Fibroblast of lung (primary cell): ENCODE measurements at regions not wholly inside any gene's neighbourhood (a gene's known extent, or its start where the extent isn't known, plus 50 kb on each side); places are given as distances from the start of the nearest gene placed in this dataset.

Experiments used
- DNase-seq, 2 donors: peaks; one replicate each; pipeline versions ENCODE4 v3.0.0 to v3.0.0-alpha.2; 2010; ENCODE audit warnings: low read depth in 2 of 2
- H2AFZ ChIP-seq: 2 replicates; pipeline ENCODE4 v1.5.1; 2012; ENCODE audit warnings: low read length, control low read depth, inconsistent platforms
- H3K27ac ChIP-seq: 2 replicates; pipeline ENCODE4 v1.5.1; 2011; ENCODE audit warnings: low read length, control low read depth; ENCODE audit not compliant: insufficient read depth
- H3K27me3 ChIP-seq: 2 replicates; pipeline ENCODE4 v1.5.1; 2011; ENCODE audit warnings: mild to moderate bottlenecking, low read length; ENCODE audit not compliant: control insufficient read depth, insufficient read depth
- H3K36me3 ChIP-seq: 2 replicates; pipeline ENCODE4 v1.5.1; 2011; ENCODE audit warnings: low read length; ENCODE audit not compliant: control insufficient read depth, insufficient read depth
- H3K4me1 ChIP-seq: 2 replicates; pipeline ENCODE4 v1.5.1; 2011; ENCODE audit warnings: low read length; ENCODE audit not compliant: control insufficient read depth, insufficient read depth; ENCODE audit errors: extremely low read depth
- H3K4me2 ChIP-seq: 2 replicates; pipeline ENCODE4 v1.5.1; 2011; ENCODE audit warnings: low read length, control low read depth; ENCODE audit not compliant: insufficient read depth; ENCODE audit errors: extremely low read depth
- H3K4me3 ChIP-seq, 4 experiments: fragments of 200-600 bp in 1 of 4; sonication (generic) in 1 of 4; replicated peaks in 1 of 4; 2 replicates each; pipeline ENCODE4 v1.5.1; 2011 to 2016; ENCODE audit warnings: low read length in 4 of 4, low read depth in 3 of 4, mild to moderate bottlenecking in 3 of 4, control low read depth in 2 of 4, inconsistent platforms in 1 of 4, mixed read lengths in 1 of 4; ENCODE audit not compliant: insufficient read depth in 1 of 4; ENCODE audit errors: control extremely low read depth in 1 of 4
- H3K79me2 ChIP-seq: 2 replicates; pipeline ENCODE4 v1.5.1; 2012; ENCODE audit warnings: mild to moderate bottlenecking, low read length, inconsistent platforms; ENCODE audit not compliant: control insufficient read depth, insufficient read depth
- H3K9ac ChIP-seq: 2 replicates; pipeline ENCODE4 v1.5.1; 2011; ENCODE audit warnings: mild to moderate bottlenecking, low read length, control low read depth; ENCODE audit not compliant: insufficient read depth
- H3K9me3 ChIP-seq: 2 replicates; pipeline ENCODE4 v1.5.1; 2012; ENCODE audit warnings: low read depth, low read length; ENCODE audit not compliant: control insufficient read depth, insufficient read depth
- H4K20me1 ChIP-seq: 2 replicates; pipeline ENCODE4 v1.5.1; 2011; ENCODE audit warnings: low read length; ENCODE audit not compliant: control insufficient read depth, insufficient read depth; ENCODE audit errors: extremely low read depth
- CTCF ChIP-seq, 2 donors: IDR thresholded peaks in 1 of 2; conservative IDR thresholded peaks in 1 of 2; 1 replicate in 1 of 2; 2 replicates in 1 of 2; pipeline ENCODE4 v1.5.1; 2011 to 2012; ENCODE audit warnings: low read length in 2 of 2, control low read depth in 1 of 2, inconsistent platforms in 1 of 2, low read depth in 1 of 2, mild to moderate bottlenecking in 1 of 2
- EZH2 ChIP-seq: IDR thresholded peaks from 2 replicates; pipeline ENCODE4 v1.5.1; 2012; ENCODE audit warnings: low read length, control low read depth, mild to moderate bottlenecking; ENCODE audit errors: missing control alignments

DNA sequence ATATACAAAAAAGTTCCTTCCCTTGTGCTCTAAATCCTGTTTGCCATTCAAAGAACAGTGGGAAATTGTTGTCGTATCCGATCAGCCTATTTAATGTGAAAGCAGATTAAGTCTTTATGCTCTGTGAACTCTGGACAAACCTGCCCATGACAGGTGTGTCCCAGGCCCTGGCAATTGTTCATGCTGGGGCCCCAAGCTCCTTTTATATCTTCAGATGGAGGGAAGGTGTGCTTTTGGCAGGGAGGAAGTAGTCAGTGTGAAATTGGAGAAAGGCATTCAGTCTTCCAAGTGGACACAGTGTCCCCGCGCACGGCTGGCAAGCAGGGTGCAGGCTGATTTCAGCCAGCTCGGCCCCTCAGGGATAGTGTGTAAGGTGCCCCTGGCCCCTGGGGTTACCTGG, 135.1 kb upstream of the F3 start:
- H3K4me1 ChIP-seq, result peaks cover 2% of the 10 kb centered on the region
- no peaks in the 10 kb centered on the region for H3K9me3 ChIP-seq
- no peak overlapping the region for H2AFZ ChIP-seq
- no peak overlapping the region for H3K4me2 ChIP-seq
- no peaks in the 10 kb centered on the region for H3K36me3 ChIP-seq
- H3K4me3 ChIP-seq, result no peak overlapping the region
- no peak for DNase-seq
- H3K27me3 ChIP-seq, result no peaks in the 10 kb centered on the region
- no peaks in the 10 kb centered on the region for H4K20me1 ChIP-seq
- H3K79me2 ChIP-seq, result no peaks in the 10 kb centered on the region
- no peak overlapping the region for H3K27ac ChIP-seq
- H3K9ac ChIP-seq, result no peak overlapping the region
- TF ChIP-seq EZH2 (no peak), CTCF (conservative IDR thresholded peaks at IDR 0.05 in 1 of 2, IDR thresholded peaks at IDR 0.05 in 1 of 2; ENCODE audit: low read depth in 1 of 2, low read length in 2 of 2) (no peak)

- peak; percentile 31 to 80 for DNase-seq
Measured at GRCh38 chr1:94675373-94675772, 133.8 kb upstream of the F3 start.

GRCh38 chr1:94674876-94675275, 133.3 kb upstream of the F3 start:
- Histone ChIP-seq H3K27me3 (no peaks in the 10 kb centered on the region), H2AFZ (no peak overlapping the region), H3K4me1 (peaks cover 2% of the 10 kb centered on the region), H3K4me3 (no peak overlapping the region), H3K9ac (no peak overlapping the region), H3K27ac (no peak overlapping the region), H4K20me1 (no peaks in the 10 kb centered on the region), H3K4me2 (no peak overlapping the region), H3K36me3 (no peaks in the 10 kb centered on the region), H3K9me3 (no peaks in the 10 kb centered on the region), H3K79me2 (no peaks in the 10 kb centered on the region)
- no peak for TF ChIP-seq EZH2
- TF ChIP-seq CTCF (conservative IDR thresholded peaks at IDR 0.05 in 1 of 2, IDR thresholded peaks at IDR 0.05 in 1 of 2; ENCODE audit: low read depth in 1 of 2, low read length in 2 of 2), result no peak
- no peak for DNase-seq

More at GRCh38 chr1:94675373-94675772, 133.8 kb upstream of the F3 start:
- no peak overlapping the region for H3K27ac ChIP-seq
- no peaks in the 10 kb centered on the region for H3K9me3 ChIP-seq
- no peaks in the 10 kb centered on the region for H4K20me1 ChIP-seq
- H3K79me2 ChIP-seq, result no peaks in the 10 kb centered on the region
- peaks cover 2% of the 10 kb centered on the region for H3K4me1 ChIP-seq
- no peaks in the 10 kb centered on the region for H3K36me3 ChIP-seq
- no peak for TF ChIP-seq CTCF (conservative IDR thresholded peaks at IDR 0.05 in 1 of 2, IDR thresholded peaks at IDR 0.05 in 1 of 2; ENCODE audit: low read depth in 1 of 2, low read length in 2 of 2)
- no peak for TF ChIP-seq EZH2
- no peak overlapping the region for H3K4me2 ChIP-seq
- no peaks in the 10 kb centered on the region for H3K27me3 ChIP-seq
- H3K4me3 ChIP-seq, result no peak overlapping the region
- H2AFZ ChIP-seq, result no peak overlapping the region
- no peak overlapping the region for H3K9ac ChIP-seq
